ENCODE measurements at regions not wholly inside any gene's neighbourhood (a gene's known extent, or its start where the extent isn't known, plus 50 kb on each side); places are given as distances from the start of the nearest gene placed in this dataset.
A peak's percentile ranks its signal among the peaks of the same experiment; 100 is the strongest.

DNA sequence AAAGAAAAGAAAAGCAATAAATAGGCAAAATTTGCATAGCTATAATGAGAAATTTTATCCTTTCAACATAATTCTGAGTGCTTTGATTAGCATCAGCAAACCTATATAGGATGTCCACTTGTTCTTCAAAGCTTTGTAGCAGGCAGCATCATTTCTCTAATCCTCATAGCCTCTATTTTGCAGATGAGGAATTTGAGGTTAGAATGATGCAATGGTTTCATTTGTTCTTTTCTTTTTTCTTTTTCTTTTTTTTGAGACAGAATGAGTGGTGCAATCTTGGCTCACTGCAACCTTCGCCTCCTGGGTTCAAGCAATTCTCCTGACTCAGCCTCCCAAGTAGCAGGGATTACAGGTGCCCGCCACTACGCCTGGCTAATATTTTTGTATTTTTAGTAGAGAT, 594.4 kb downstream of the TOX3 start:
- 91% methylated on average over 3 of the region's 3 CpGs for WGBS, 2 donors

DNA sequence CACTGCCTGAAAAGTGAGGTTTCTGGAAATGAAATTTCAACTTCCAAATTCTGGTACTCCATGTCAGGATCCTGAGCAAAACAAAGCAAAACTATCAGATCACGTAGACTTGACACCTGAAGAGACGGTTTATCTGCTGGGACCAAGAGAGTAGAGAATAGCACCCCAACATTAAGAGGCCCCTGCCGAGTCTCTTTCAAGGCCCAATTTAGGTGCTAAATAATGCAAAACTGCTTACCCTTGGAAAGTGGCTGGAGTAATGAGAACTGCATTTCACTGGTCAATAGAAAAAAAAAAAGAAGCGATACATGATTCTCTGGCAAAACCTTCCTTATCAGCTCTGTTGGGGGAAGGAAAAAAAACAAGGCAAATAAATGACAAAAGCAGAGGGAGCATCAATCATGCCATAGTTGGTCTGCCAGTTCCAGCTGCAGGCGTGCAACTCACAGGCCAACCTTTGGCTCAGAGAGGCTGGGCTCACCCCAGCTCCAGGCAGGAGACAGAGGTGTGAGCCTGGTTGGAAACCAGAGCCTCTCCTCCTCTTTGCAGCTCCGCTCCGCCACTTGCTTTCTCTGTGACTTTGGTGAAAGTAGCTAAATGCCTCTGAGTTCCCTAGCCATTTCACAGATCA, 595.2 kb downstream of the TOX3 start:
- no peaks in the 10 kb centered on the region for H3K27me3 ChIP-seq
- TF ChIP-seq, protein P1, sequence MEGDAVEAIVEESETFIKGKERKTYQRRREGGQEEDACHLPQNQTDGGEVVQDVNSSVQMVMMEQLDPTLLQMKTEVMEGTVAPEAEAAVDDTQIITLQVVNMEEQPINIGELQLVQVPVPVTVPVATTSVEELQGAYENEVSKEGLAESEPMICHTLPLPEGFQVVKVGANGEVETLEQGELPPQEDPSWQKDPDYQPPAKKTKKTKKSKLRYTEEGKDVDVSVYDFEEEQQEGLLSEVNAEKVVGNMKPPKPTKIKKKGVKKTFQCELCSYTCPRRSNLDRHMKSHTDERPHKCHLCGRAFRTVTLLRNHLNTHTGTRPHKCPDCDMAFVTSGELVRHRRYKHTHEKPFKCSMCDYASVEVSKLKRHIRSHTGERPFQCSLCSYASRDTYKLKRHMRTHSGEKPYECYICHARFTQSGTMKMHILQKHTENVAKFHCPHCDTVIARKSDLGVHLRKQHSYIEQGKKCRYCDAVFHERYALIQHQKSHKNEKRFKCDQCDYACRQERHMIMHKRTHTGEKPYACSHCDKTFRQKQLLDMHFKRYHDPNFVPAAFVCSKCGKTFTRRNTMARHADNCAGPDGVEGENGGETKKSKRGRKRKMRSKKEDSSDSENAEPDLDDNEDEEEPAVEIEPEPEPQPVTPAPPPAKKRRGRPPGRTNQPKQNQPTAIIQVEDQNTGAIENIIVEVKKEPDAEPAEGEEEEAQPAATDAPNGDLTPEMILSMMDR (IDR thresholded peaks at IDR 0.05), result no peak
- TF ChIP-seq POLR2A (IDR thresholded peaks at IDR 0.05), result no peak
- H3K4me1 ChIP-seq, result no peaks in the 10 kb centered on the region
- DNase-seq (peak; percentile 20 to 57 (median 50)), ATAC-seq (peak; percentile 85)
- no peak overlapping the region for H3K4me3 ChIP-seq
- no peaks in the 10 kb centered on the region for H3K36me3 ChIP-seq (replicated peaks in 1 of 2; ENCODE audit: insufficient read depth in 1 of 2, low read depth in 2 of 2)
- 40 to 45% methylated on average over 7 of the region's 7 CpGs for WGBS, 2 donors
- intact Hi-C loops (cut with DNase I), result no loop called here
- H3K27ac ChIP-seq, result peak overlapping the region in 2 of 4 donors; percentile 27 to 44
- H3K9me3 ChIP-seq, result no peaks in the 10 kb centered on the region

More for the DNA sequence above, 594.4 kb downstream of the TOX3 start:
- no peak for DNase-seq
- intact Hi-C loops (cut with DNase I), result no loop called here
- Histone ChIP-seq H3K27me3 (no peaks in the 10 kb centered on the region), H3K27ac (no peak overlapping the region), H3K36me3 (replicated peaks in 1 of 2; ENCODE audit: insufficient read depth in 1 of 2, low read depth in 2 of 2) (no peaks in the 10 kb centered on the region), H3K4me1 (no peaks in the 10 kb centered on the region), H3K9me3 (no peaks in the 10 kb centered on the region), H3K4me3 (no peak overlapping the region)
- TF ChIP-seq POLR2A (IDR thresholded peaks at IDR 0.05), result no peak
- TF ChIP-seq, protein P1 (IDR thresholded peaks at IDR 0.05), result no peak
- ATAC-seq, result no peak

DNA sequence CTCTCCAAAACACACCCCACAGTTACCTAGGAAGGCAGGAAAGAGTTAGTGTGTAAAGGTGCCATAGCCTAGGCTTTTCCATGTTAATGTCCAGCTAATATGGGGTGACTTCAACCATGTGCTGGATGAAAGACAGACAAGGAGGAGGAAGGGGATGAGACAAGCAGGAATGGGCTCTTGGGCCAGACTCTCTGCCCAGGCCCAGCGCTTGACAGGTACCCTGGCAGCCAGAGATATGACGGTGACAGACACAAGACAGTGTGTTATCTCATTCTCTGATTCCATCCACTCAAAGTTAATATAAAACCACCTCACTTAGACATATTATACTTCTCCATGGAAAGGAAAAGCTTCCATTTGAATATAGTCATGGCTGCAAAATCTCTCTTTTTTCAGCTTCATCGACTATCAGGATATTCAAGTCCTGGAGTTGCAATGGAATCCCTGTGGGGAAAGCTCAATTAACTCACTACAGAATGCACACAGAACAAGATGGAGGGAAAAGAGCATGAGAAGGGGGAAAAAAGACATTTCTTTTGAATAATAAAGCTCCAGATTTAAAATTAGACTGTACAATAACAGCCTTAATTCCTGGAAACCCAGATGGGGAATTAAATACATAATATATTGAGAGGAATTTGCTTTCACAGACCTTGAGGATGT, 596.7 kb downstream of the TOX3 start:
- TF ChIP-seq POLR2A (IDR thresholded peaks at IDR 0.05), result no peak
- TF ChIP-seq, protein P1 (IDR thresholded peaks at IDR 0.05), result no peak
- DNase-seq (no peak), ATAC-seq (no peak)
- H3K4me1 ChIP-seq, result no peaks in the 10 kb centered on the region
- no peaks in the 10 kb centered on the region for H3K27me3 ChIP-seq
- no peak overlapping the region for H3K27ac ChIP-seq
- WGBS, 2 donors, result 70 to 71% methylated on average over 3 of the region's 3 CpGs
- H3K4me3 ChIP-seq, result no peak overlapping the region
- no peaks in the 10 kb centered on the region for H3K9me3 ChIP-seq
- intact Hi-C loops (cut with DNase I), result no loop called here
- no peaks in the 10 kb centered on the region for H3K36me3 ChIP-seq (replicated peaks in 1 of 2; ENCODE audit: insufficient read depth in 1 of 2, low read depth in 2 of 2)

DNA sequence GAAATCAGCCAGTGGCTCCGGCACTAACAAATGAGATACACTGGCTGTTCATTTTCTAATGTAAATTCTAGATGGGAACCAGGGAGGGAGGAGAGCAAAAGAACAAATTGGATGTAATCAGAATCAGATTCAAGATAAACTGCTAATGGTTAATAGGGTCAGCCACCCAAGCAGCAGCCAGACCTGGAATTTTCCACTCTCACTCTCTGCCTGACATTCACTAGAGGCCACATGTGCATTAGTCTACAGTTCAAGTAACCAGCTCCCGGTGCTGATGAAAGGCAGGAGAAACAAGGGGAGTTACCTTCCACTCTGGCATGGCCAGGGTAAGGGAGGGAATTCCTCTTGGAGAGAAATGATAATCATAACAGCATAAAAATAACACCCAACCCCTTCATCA, 597.7 kb downstream of the TOX3 start:
- H3K27me3 ChIP-seq, result no peaks in the 10 kb centered on the region
- no peak overlapping the region for H3K4me3 ChIP-seq
- no peak for ATAC-seq
- WGBS, 2 donors, result 37 to 43% methylated on average over 2 of the region's 2 CpGs
- no peak overlapping the region for H3K27ac ChIP-seq
- H3K36me3 ChIP-seq (replicated peaks in 1 of 2; ENCODE audit: insufficient read depth in 1 of 2, low read depth in 2 of 2), result no peaks in the 10 kb centered on the region
- DNase-seq, result peak in 1 of 4 donors; percentile 3
- H3K4me1 ChIP-seq, result no peaks in the 10 kb centered on the region
- TF ChIP-seq, protein P1 (IDR thresholded peaks at IDR 0.05), result no peak
- TF ChIP-seq POLR2A (IDR thresholded peaks at IDR 0.05), result no peak
- intact Hi-C loops (cut with DNase I), result no loop called here
- H3K9me3 ChIP-seq, result no peaks in the 10 kb centered on the region

DNA sequence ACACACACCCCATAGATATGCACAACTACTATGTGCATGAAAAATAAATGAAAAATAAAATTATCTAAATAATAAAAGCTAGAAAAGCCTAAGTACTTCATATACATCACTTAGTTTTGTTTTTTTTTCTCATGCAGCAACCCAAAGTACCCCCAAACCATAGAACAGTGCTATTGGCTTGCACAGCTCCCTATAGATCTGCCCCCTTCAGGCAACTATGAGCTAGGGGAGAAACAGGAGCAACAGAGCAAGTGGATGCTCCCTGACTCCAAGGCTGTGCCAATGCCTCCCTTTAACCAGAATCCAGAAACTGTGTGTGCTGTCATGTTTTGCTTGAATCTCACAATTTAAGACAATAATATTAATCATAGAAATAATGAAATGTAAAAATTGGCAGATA, 605.5 kb downstream of the TOX3 start:
- H3K36me3 ChIP-seq (replicated peaks in 1 of 2; ENCODE audit: insufficient read depth in 1 of 2, low read depth in 2 of 2), result no peaks in the 10 kb centered on the region
- no peak overlapping the region for H3K27ac ChIP-seq
- no peak overlapping the region for H3K4me3 ChIP-seq
- no peaks in the 10 kb centered on the region for H3K27me3 ChIP-seq
- DNase-seq (no peak), ATAC-seq (no peak)
- no peaks in the 10 kb centered on the region for H3K9me3 ChIP-seq
- no peaks in the 10 kb centered on the region for H3K4me1 ChIP-seq
- intact Hi-C loops (cut with DNase I), result no loop called here
- TF ChIP-seq, protein P1 (IDR thresholded peaks at IDR 0.05), result no peak
- TF ChIP-seq POLR2A (IDR thresholded peaks at IDR 0.05), result no peak
